ENCODE measurements at regions not wholly inside any gene's neighbourhood (a gene's known extent, or its start where the extent isn't known, plus 50 kb on each side); places are given as distances from the start of the nearest gene placed in this dataset.

DNA sequence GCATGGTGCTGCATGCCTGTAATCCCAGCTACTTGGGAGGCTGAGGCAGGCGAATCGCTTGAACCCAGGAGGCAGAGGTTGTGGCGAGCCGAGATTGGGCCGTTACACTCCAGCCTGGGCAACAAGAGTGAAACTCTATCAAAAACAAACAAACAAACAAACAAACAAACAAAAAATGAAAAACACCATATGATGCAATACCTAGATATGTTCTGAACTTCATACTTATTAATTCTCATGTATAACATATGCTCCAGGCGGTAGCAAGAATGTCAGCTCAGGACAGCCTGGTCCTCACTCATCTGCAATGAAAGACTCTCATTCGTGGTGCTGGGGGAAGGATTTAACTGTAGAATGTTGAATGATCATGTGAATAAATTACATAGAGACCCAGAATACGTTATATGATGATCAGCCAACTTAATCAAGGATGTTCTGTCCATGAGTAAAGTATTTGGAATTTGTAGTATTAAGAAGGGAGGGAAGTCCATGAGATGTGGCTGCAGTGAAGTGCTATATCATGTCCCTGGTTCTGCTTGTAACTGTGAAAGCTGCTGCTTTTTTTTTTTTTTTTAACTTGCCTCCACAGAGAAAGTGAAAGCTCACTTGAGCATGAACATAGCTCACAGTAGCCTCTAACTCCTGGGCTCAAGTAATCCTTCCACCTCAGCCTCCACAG, 206.8 kb downstream of the UQCRFS1 start:
- no peak for DNase-seq
- Mint-ChIP-seq H3K9me3 (peaks cover 0 to 2% (median 0%) of the 10 kb centered on the region in 7 donors), H3K4me3 (no peak overlapping the region), H3K36me3 (no peaks in the 10 kb centered on the region), H3K27me3 (no peaks in the 10 kb centered on the region), H3K27ac (no peak overlapping the region), H3K4me1 (no peaks in the 10 kb centered on the region)
- Histone ChIP-seq H3K4me1 (ENCODE audit: control insufficient read depth, insufficient read depth, low read length, poor library complexity, severe bottlenecking) (no peaks in the 10 kb centered on the region), H3K9me3 (ENCODE audit: control insufficient read depth in 2 of 2, low read length in 2 of 2) (no peaks in the 10 kb centered on the region), H3K4me3 (ENCODE audit: low read depth, low read length) (no peak overlapping the region), H3K36me3 (ENCODE audit: control insufficient read depth, insufficient read depth, low read length) (no peaks in the 10 kb centered on the region), H3K27me3 (ENCODE audit: control insufficient read depth, insufficient read depth, low read length) (no peaks in the 10 kb centered on the region), H3K27ac (ENCODE audit: insufficient read depth, low read length, poor library complexity, severe bottlenecking) (no peak overlapping the region)
- no peak for ATAC-seq (ENCODE audit: low read depth in 2 of 2)

DNA sequence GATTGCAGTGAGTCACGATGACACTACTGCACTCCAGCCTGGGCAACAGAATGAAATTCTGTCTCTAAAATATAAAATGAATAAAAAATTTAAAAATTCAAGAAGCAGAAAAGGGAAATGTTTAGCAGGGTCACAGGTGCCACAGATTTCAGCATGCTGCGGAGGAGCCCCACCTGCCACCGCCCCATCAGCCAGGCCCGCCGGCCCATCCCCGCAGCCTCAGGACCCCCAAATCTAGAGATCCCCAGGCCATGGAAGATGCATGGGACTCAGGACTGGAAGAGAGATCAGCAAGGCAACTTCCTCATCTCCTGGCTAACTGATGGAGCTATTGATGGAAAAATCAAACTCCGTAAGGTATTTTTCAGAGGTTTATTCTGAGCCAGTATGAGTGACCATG, 208.2 kb downstream of the UQCRFS1 start:
- Mint-ChIP-seq H3K27me3 (no peaks in the 10 kb centered on the region), H3K9me3 (peaks cover 0 to 2% (median 0%) of the 10 kb centered on the region in 7 donors), H3K36me3 (no peaks in the 10 kb centered on the region), H3K4me1 (no peaks in the 10 kb centered on the region), H3K27ac (no peak overlapping the region), H3K4me3 (no peak overlapping the region)
- H3K27ac ChIP-seq (ENCODE audit: insufficient read depth, low read length, poor library complexity, severe bottlenecking) = no peak overlapping the region
- no peak overlapping the region for H3K4me3 ChIP-seq (ENCODE audit: low read depth, low read length)
- no peaks in the 10 kb centered on the region for H3K9me3 ChIP-seq (ENCODE audit: control insufficient read depth in 2 of 2, low read length in 2 of 2)
- H3K27me3 ChIP-seq (ENCODE audit: control insufficient read depth, insufficient read depth, low read length) = no peaks in the 10 kb centered on the region
- ATAC-seq (ENCODE audit: low read depth in 2 of 2) (no peak), DNase-seq (no peak)
- H3K36me3 ChIP-seq (ENCODE audit: control insufficient read depth, insufficient read depth, low read length) = no peaks in the 10 kb centered on the region
- H3K4me1 ChIP-seq (ENCODE audit: control insufficient read depth, insufficient read depth, low read length, poor library complexity, severe bottlenecking) = no peaks in the 10 kb centered on the region

DNA sequence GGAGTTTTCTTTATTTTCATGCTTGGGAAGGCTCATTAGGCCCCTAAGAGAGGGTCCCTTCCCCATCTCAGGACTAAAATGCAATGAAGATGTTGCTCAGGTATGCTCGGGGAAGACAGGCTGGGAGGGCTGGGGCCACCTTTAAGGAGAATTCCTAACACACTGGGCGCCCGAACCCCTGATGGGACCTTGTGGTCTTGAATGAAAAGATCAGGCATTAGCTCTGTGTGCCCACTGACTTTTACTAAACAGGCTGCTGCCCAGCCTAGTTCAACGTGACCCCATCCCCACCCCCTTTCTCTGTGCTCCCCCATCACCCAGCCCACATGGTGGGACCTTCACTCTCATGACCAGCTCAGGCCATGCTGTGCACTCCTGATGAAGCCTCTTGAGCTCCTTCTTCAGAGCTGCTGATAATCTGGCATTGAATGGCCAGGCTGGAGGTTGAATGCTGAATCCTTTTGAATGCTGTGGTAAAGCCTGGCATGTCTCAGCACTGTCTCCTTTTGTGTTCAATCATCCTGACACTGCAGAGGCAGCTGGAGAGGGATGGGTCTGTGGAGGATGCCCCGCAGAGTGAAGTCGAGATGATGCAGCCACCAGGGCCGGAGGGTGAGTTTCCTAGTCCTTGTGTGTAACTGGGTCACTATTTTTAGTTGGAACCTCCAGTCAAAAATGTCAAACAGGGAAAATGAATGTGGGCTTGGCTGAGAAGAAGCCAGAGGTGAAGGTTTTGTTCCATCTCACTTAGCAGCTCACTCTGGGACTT, 209.1 kb downstream of the UQCRFS1 start:
- ATAC-seq (ENCODE audit: low read depth in 2 of 2) (no peak), DNase-seq (no peak)
- no peak overlapping the region for H3K27ac ChIP-seq (ENCODE audit: insufficient read depth, low read length, poor library complexity, severe bottlenecking)
- H3K4me1 ChIP-seq (ENCODE audit: control insufficient read depth, insufficient read depth, low read length, poor library complexity, severe bottlenecking) = no peaks in the 10 kb centered on the region
- Mint-ChIP-seq H3K4me1 (no peaks in the 10 kb centered on the region), H3K9me3 (peaks cover 0 to 4% (median 0%) of the 10 kb centered on the region in 7 donors), H3K27me3 (no peaks in the 10 kb centered on the region), H3K36me3 (no peaks in the 10 kb centered on the region), H3K4me3 (no peak overlapping the region), H3K27ac (peak overlapping the region in 1 of 3 donors; percentile 52)
- H3K9me3 ChIP-seq (ENCODE audit: control insufficient read depth in 2 of 2, low read length in 2 of 2) = no peaks in the 10 kb centered on the region
- H3K36me3 ChIP-seq (ENCODE audit: control insufficient read depth, insufficient read depth, low read length) = no peaks in the 10 kb centered on the region
- H3K27me3 ChIP-seq (ENCODE audit: control insufficient read depth, insufficient read depth, low read length) = no peaks in the 10 kb centered on the region
- no peak overlapping the region for H3K4me3 ChIP-seq (ENCODE audit: low read depth, low read length)

DNA sequence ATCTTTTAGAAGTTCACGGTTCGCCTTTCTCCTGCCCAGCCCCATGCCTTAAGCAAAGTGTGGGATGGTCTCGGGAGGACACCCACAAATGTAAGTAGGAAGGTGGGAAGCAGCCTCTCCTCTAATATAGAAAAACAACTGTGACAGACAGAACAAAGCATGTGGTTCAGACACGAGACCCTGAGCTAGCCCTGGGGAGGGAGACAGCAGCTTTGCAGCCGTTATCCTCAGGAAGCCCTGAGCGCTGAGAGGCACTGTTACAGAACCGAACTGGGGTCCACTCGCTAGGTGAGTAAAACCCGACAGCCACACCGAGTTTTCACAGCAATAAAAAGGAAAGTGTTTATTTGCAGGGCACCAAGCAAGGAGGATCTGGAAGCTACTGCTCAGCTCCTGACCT, 210.6 kb downstream of the UQCRFS1 start:
- Histone ChIP-seq H3K4me3 (ENCODE audit: low read depth, low read length) (no peak overlapping the region), H3K27me3 (ENCODE audit: control insufficient read depth, insufficient read depth, low read length) (no peaks in the 10 kb centered on the region), H3K36me3 (ENCODE audit: control insufficient read depth, insufficient read depth, low read length) (no peaks in the 10 kb centered on the region), H3K27ac (ENCODE audit: insufficient read depth, low read length, poor library complexity, severe bottlenecking) (no peak overlapping the region), H3K4me1 (ENCODE audit: control insufficient read depth, insufficient read depth, low read length, poor library complexity, severe bottlenecking) (no peaks in the 10 kb centered on the region), H3K9me3 (ENCODE audit: control insufficient read depth in 2 of 2, low read length in 2 of 2) (peaks cover 0 to 3% of the 10 kb centered on the region in 2 experiments)
- no peaks in the 10 kb centered on the region for H3K36me3 Mint-ChIP-seq
- H3K9me3 Mint-ChIP-seq = peaks cover 0 to 6% (median 2%) of the 10 kb centered on the region in 7 donors
- H3K4me1 Mint-ChIP-seq = no peaks in the 10 kb centered on the region
- ATAC-seq (ENCODE audit: low read depth in 2 of 2) (no peak), DNase-seq (no peak)
- no peaks in the 10 kb centered on the region for H3K27me3 Mint-ChIP-seq
- no peak overlapping the region for H3K4me3 Mint-ChIP-seq
- no peak overlapping the region for H3K27ac Mint-ChIP-seq

DNA sequence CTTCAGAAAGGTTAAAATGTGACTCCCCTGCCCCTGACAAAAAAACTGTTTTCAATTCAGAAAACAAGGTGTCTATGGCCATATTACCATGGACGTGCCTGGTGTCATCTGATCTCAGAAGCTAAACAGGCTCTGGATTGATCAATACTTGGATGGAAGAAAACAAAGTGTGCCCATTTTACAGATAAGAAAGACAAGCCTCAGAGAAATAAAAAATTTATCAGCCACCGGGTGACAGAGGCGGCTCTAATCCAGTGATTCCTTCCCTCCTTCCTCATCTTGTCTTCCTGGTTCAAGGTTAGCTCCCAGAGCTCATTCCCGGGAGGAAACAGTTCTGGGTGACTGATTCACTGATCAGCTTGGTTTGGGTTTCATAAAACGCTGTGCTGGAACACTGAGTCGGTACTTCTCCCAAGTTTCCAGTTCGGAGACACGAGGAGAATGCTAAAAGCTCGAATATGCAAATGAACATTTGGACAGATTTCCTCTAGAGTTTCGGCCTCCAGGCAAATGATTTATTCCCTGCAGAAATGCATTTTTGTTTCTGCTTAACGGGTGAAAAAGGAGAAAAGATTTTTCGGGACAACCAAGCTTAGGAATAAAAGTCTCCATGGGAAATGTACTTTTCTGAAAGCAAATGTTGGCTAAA, 211.2 kb downstream of the UQCRFS1 start:
- Histone ChIP-seq H3K36me3 (ENCODE audit: control insufficient read depth, insufficient read depth, low read length) (no peaks in the 10 kb centered on the region), H3K27ac (ENCODE audit: insufficient read depth, low read length, poor library complexity, severe bottlenecking) (no peak overlapping the region), H3K4me3 (ENCODE audit: low read depth, low read length) (no peak overlapping the region), H3K4me1 (ENCODE audit: control insufficient read depth, insufficient read depth, low read length, poor library complexity, severe bottlenecking) (no peaks in the 10 kb centered on the region), H3K9me3 (ENCODE audit: control insufficient read depth in 2 of 2, low read length in 2 of 2) (peaks cover 0 to 4% of the 10 kb centered on the region in 2 experiments), H3K27me3 (ENCODE audit: control insufficient read depth, insufficient read depth, low read length) (no peaks in the 10 kb centered on the region)
- Mint-ChIP-seq H3K36me3 (no peaks in the 10 kb centered on the region), H3K9me3 (peaks cover 0 to 9% (median 2%) of the 10 kb centered on the region in 7 donors), H3K27me3 (no peaks in the 10 kb centered on the region), H3K4me3 (no peak overlapping the region), H3K4me1 (no peaks in the 10 kb centered on the region), H3K27ac (no peak overlapping the region)
- ATAC-seq (ENCODE audit: low read depth in 2 of 2) = no peak
- DNase-seq = no peak

DNA sequence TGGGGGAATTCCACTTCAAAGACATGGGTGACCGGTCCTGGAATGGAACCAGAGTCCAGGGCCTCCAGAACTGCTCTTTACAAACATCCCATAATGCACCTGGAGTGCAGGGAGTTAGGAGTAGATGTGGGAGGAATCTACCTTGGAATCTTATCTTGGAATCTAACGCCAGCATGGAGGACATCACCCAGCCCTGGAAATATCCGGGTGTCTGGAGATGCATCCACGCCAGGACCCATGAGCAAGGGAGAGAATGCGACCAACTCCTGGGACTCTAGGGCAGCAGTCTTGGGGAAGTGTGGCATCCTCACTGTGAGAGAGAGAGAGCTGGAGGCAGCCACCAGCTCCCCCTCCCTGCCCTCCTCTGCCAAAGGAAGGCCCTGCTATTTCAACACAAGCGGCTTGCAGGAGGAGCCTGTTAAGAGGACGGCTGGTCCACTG, 211.8 kb downstream of the UQCRFS1 start:
- Mint-ChIP-seq H3K4me1 (no peaks in the 10 kb centered on the region), H3K36me3 (no peaks in the 10 kb centered on the region), H3K4me3 (no peak overlapping the region), H3K9me3 (peaks cover 0 to 14% (median 2%) of the 10 kb centered on the region in 7 donors), H3K27me3 (no peaks in the 10 kb centered on the region), H3K27ac (no peak overlapping the region)
- no peak overlapping the region for H3K4me3 ChIP-seq (ENCODE audit: low read depth, low read length)
- no peaks in the 10 kb centered on the region for H3K27me3 ChIP-seq (ENCODE audit: control insufficient read depth, insufficient read depth, low read length)
- no peak for DNase-seq
- H3K9me3 ChIP-seq (ENCODE audit: control insufficient read depth in 2 of 2, low read length in 2 of 2) = peaks cover 0 to 4% of the 10 kb centered on the region in 2 experiments
- H3K4me1 ChIP-seq (ENCODE audit: control insufficient read depth, insufficient read depth, low read length, poor library complexity, severe bottlenecking) = no peaks in the 10 kb centered on the region
- ATAC-seq (ENCODE audit: low read depth in 2 of 2) = no peak
- H3K36me3 ChIP-seq (ENCODE audit: control insufficient read depth, insufficient read depth, low read length) = no peaks in the 10 kb centered on the region
- no peak overlapping the region for H3K27ac ChIP-seq (ENCODE audit: insufficient read depth, low read length, poor library complexity, severe bottlenecking)

DNA sequence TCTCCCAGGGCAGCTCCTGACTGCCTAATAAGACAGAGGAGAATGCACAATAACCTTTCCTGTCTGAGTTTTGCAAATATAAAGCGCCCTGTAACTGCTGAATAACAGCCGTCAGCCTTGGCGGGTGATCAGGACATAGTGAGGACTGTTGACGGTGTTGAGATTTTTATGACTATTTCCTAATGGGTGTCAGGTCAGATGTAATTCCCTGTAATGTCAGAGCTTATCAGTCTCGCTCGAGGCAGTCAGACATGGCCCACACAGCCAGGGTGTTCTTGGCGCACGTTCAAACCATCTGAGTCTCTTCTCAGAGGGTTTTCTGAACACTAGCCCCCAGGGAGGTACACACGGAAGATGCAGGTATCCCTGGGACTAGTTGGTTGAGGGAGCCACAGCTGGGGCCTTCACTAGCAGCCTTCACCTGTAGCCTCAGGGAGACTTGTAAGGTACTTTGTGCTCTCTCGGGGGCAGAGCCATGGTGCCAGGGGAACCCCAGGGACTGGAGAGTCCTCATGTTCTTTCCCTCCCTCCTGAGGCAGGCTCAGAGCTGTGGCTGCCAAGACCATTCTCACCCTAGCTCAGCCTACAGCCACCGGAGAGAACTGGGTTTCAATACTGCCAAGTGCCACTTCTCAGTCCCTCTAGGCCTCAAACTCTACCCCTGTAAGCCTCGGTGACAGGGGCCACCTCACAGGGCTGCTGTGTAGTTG, 213.1 kb downstream of the UQCRFS1 start:
- no peak for ATAC-seq (ENCODE audit: low read depth in 2 of 2)
- Mint-ChIP-seq H3K27ac (no peak overlapping the region), H3K36me3 (no peaks in the 10 kb centered on the region), H3K4me1 (no peaks in the 10 kb centered on the region), H3K27me3 (no peaks in the 10 kb centered on the region), H3K9me3 (peaks cover 0 to 14% (median 3%) of the 10 kb centered on the region in 7 donors), H3K4me3 (no peak overlapping the region)
- Histone ChIP-seq H3K27me3 (ENCODE audit: control insufficient read depth, insufficient read depth, low read length) (no peaks in the 10 kb centered on the region), H3K36me3 (ENCODE audit: control insufficient read depth, insufficient read depth, low read length) (no peaks in the 10 kb centered on the region), H3K4me3 (ENCODE audit: low read depth, low read length) (no peak overlapping the region), H3K4me1 (ENCODE audit: control insufficient read depth, insufficient read depth, low read length, poor library complexity, severe bottlenecking) (no peaks in the 10 kb centered on the region), H3K9me3 (ENCODE audit: control insufficient read depth in 2 of 2, low read length in 2 of 2) (peaks cover 0 to 13% of the 10 kb centered on the region in 2 experiments), H3K27ac (ENCODE audit: insufficient read depth, low read length, poor library complexity, severe bottlenecking) (no peak overlapping the region)
- DNase-seq = no peak

Data from CD4-positive, CD25-positive, alpha-beta regulatory T cell (primary cell).